ENCODE measurements at regions not wholly inside any gene's neighbourhood (a gene's known extent, or its start where the extent isn't known, plus 50 kb on each side); places are given as distances from the start of the nearest gene placed in this dataset.

DNA sequence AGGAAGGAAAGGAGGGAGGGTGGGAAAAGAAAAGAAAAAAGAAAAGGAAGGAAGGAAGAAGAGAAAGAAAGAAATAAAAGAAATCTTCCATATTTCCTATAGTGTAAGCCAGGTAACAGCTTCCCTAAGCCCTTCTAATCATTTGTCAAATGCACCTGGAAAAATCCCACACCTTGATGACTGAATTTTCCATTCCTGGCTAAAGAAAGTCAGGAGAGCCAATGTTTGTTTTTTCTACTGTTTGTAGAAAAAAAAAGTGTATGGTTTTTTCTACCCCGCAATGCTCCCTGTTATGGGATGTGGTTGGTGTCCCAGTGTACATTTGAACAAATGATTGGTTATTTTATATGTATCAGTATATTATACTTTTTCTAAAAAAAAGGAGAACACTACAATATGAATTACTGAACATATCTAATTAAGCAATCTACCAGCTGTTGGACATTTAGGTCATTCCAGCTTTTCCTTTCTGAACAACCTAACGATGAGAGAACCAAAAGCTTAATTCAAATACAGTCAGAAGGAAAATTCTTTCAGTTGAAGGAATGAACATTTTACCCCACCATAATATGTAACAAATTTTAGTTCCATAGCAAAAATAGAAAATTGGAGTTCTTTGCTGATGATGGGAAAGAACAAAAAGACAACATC, 355.0 kb downstream of the SETD4 start:
- no peak overlapping the region for H3K4me3 ChIP-seq (ENCODE audit: low read length)
- no peak overlapping the region for H3K27ac ChIP-seq (ENCODE audit: low read length)
- no peaks in the 10 kb centered on the region for H3K9me3 ChIP-seq (ENCODE audit: control insufficient read depth, insufficient read depth, low read length)
- no peaks in the 10 kb centered on the region for H3K27me3 ChIP-seq (ENCODE audit: control insufficient read depth, insufficient read depth, low read length)
- H3K36me3 ChIP-seq (ENCODE audit: control insufficient read depth, insufficient read depth, low read length) = no peaks in the 10 kb centered on the region
- no peak for DNase-seq (ENCODE audit: low read depth, low spot score)
- no CpG with 5 or more reads among the region's 2 CpGs for WGBS (ENCODE audit: insufficient coverage, insufficient read length)
- H3K4me1 ChIP-seq (ENCODE audit: control insufficient read depth, insufficient read depth, low read length) = no peaks in the 10 kb centered on the region

DNA sequence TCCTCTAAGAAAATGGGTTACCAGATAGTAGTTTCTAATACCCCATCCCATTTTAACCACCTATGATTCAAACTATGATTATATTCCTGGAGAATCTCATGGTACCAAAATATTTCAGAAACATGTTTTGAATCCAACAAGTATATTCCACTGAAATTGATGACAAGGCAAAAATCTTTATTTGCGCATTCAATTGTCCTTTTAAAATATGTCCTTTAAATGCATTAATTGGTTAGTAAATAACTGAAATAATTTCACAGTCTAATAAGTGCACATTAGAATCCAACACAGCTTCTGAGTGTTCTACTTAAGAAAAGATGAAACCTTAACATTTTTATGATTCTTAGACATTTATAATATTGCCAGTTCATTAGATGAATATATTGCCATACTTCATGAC, 356.6 kb downstream of the SETD4 start:
- Histone ChIP-seq H3K4me3 (ENCODE audit: low read length) (no peak overlapping the region), H3K9me3 (ENCODE audit: control insufficient read depth, insufficient read depth, low read length) (no peaks in the 10 kb centered on the region), H3K4me1 (ENCODE audit: control insufficient read depth, insufficient read depth, low read length) (no peaks in the 10 kb centered on the region), H3K27ac (ENCODE audit: low read length) (no peak overlapping the region), H3K27me3 (ENCODE audit: control insufficient read depth, insufficient read depth, low read length) (no peaks in the 10 kb centered on the region), H3K36me3 (ENCODE audit: control insufficient read depth, insufficient read depth, low read length) (no peaks in the 10 kb centered on the region)
- DNase-seq (ENCODE audit: low read depth, low spot score) = no peak
- no CpG with 5 or more reads among the region's 1 CpG for WGBS (ENCODE audit: insufficient coverage, insufficient read length)

DNA sequence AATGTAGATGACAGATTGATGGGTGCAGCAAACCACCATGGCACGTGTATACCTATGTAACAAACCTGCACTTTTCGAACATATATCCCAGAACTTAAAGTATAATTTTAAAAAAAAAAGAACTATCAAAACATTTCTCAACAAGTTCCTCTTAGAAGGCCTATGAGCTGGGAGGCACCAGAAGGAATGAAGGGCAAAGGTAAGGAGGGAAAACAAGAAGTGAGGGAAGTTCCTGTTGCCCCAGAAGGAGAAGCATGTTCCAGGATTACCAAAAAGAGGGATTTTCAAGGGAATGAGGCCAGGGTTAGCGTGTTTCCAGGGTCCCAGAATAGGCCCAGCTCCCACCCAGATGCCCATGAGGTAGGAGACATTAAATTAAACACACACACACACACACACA, 361.0 kb downstream of the SETD4 start:
- no CpG with 5 or more reads among the region's 3 CpGs for WGBS (ENCODE audit: insufficient coverage, insufficient read length)
- H3K27ac ChIP-seq (ENCODE audit: low read length) = no peak overlapping the region
- DNase-seq (ENCODE audit: low read depth, low spot score) = no peak

DNA sequence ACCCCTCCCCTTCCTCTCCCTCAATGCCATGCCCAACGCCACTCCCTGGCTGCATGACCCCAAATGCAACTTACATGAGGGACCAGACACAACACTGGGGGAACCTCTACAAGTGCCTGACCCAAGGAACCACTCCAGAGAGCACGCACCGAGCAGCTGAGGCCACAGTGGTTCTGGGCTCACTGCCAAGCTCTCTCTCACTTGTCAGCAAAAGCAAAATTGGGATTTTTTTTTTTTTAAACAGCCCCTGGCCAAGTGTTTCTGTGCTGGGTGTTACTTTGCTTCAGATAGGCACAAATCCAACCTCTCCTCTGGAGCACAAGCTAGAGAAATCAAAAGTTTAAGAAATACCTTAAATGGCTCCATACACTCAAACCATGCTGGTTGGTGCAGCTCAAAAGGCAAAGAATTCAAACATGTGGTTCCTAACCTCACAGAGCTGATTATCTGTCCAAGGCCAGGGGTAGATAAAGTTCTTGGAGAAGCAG, 363.0 kb downstream of the SETD4 start:
- Histone ChIP-seq H3K27me3 (ENCODE audit: control insufficient read depth, insufficient read depth, low read length) (no peaks in the 10 kb centered on the region), H3K4me3 (ENCODE audit: low read length) (no peak overlapping the region), H3K9me3 (ENCODE audit: control insufficient read depth, insufficient read depth, low read length) (no peaks in the 10 kb centered on the region), H3K4me1 (ENCODE audit: control insufficient read depth, insufficient read depth, low read length) (no peaks in the 10 kb centered on the region), H3K36me3 (ENCODE audit: control insufficient read depth, insufficient read depth, low read length) (no peaks in the 10 kb centered on the region), H3K27ac (ENCODE audit: low read length) (no peak overlapping the region)
- no peak for DNase-seq (ENCODE audit: low read depth, low spot score)
- WGBS (ENCODE audit: insufficient coverage, insufficient read length) = no CpG with 5 or more reads among the region's 3 CpGs

More for the DNA sequence above, 361.0 kb downstream of the SETD4 start:
- no peak overlapping the region for H3K4me3 ChIP-seq (ENCODE audit: low read length)
- no peaks in the 10 kb centered on the region for H3K4me1 ChIP-seq (ENCODE audit: control insufficient read depth, insufficient read depth, low read length)
- no peaks in the 10 kb centered on the region for H3K27me3 ChIP-seq (ENCODE audit: control insufficient read depth, insufficient read depth, low read length)
- H3K9me3 ChIP-seq (ENCODE audit: control insufficient read depth, insufficient read depth, low read length) = no peaks in the 10 kb centered on the region
- no peaks in the 10 kb centered on the region for H3K36me3 ChIP-seq (ENCODE audit: control insufficient read depth, insufficient read depth, low read length)

DNA sequence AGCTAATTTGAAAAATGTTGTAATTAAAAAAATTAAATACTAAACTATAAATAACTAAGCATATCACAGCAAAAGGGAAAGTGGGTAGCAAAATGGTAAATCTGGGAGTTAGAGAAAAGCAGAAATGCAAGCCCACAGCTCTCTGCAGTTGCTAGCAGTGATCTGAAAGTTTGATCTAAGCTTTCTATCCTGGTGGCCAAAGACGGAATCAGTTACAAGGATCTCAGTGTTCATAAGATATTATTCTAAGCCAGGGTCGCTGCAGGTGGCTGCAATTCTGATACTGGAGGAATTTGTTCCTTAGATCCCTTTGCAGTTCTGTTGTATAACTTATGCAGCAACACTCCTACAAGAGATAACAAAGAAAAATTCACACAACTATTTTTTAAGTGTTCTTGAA, 363.7 kb downstream of the SETD4 start:
- no peaks in the 10 kb centered on the region for H3K36me3 ChIP-seq (ENCODE audit: control insufficient read depth, insufficient read depth, low read length)
- no peak overlapping the region for H3K27ac ChIP-seq (ENCODE audit: low read length)
- no peaks in the 10 kb centered on the region for H3K9me3 ChIP-seq (ENCODE audit: control insufficient read depth, insufficient read depth, low read length)
- H3K4me1 ChIP-seq (ENCODE audit: control insufficient read depth, insufficient read depth, low read length) = no peaks in the 10 kb centered on the region
- no peak for DNase-seq (ENCODE audit: low read depth, low spot score)
- no peak overlapping the region for H3K4me3 ChIP-seq (ENCODE audit: low read length)
- no CpG with 5 or more reads among the region's 2 CpGs for WGBS (ENCODE audit: insufficient coverage, insufficient read length)
- no peaks in the 10 kb centered on the region for H3K27me3 ChIP-seq (ENCODE audit: control insufficient read depth, insufficient read depth, low read length)

DNA sequence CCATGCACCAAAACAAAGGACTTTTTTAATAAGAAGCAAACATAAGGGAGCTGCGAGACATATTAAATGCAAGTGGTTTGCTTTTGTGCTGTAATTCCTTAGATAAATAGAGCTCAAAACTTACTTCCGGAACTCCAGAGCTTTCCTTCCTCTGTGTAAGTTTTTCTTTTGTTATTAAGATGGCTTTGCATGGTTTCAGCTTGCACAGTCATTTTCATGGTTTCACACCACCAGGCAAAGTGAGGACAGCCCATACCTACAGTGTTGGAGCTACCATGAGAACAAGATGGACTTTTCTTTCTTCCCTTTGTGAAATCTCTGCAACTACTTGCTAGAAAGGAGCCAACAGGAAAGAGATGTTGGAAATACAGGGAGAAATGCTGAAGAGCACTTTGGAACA, 368.0 kb downstream of the SETD4 start:
- no peak overlapping the region for H3K27ac ChIP-seq (ENCODE audit: low read length)
- H3K36me3 ChIP-seq (ENCODE audit: control insufficient read depth, insufficient read depth, low read length) = no peaks in the 10 kb centered on the region
- H3K27me3 ChIP-seq (ENCODE audit: control insufficient read depth, insufficient read depth, low read length) = no peaks in the 10 kb centered on the region

DNA sequence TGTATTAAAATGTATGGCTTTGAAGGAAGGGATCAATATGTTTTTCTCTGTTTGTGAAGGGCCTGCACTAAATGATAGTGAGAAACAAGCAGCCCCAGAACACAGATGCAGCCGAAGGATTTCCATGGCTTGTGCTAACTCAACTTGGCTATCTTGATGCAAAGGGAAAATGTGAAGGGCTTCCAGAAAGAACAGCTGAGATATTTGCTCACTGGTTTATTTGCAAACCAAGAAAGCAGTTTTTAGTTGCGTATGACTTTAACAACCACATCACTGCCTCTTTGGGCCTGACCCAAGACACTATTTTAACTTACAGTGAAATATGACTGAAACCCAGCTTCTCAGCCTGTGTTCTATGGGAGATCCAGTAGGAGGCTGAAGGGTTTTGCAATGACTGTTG, 369.9 kb downstream of the SETD4 start:
- Histone ChIP-seq H3K27me3 (ENCODE audit: control insufficient read depth, insufficient read depth, low read length) (no peaks in the 10 kb centered on the region), H3K36me3 (ENCODE audit: control insufficient read depth, insufficient read depth, low read length) (no peaks in the 10 kb centered on the region), H3K9me3 (ENCODE audit: control insufficient read depth, insufficient read depth, low read length) (no peaks in the 10 kb centered on the region; the same call in 1 of the 2 replicates), H3K4me1 (ENCODE audit: control insufficient read depth, insufficient read depth, low read length) (no peaks in the 10 kb centered on the region), H3K27ac (ENCODE audit: low read length) (no peak overlapping the region), H3K4me3 (ENCODE audit: low read length) (no peak overlapping the region)
- no peak for DNase-seq (ENCODE audit: low read depth, low spot score)
- WGBS (ENCODE audit: insufficient coverage, insufficient read length) = no CpG with 5 or more reads among the region's 2 CpGs

More for the DNA sequence above, 368.0 kb downstream of the SETD4 start:
- DNase-seq (ENCODE audit: low read depth, low spot score) = no peak
- no peaks in the 10 kb centered on the region for H3K4me1 ChIP-seq (ENCODE audit: control insufficient read depth, insufficient read depth, low read length)
- H3K9me3 ChIP-seq (ENCODE audit: control insufficient read depth, insufficient read depth, low read length) = no peaks in the 10 kb centered on the region; the same call in 1 of the 2 replicates
- H3K4me3 ChIP-seq (ENCODE audit: low read length) = no peak overlapping the region
- WGBS (ENCODE audit: insufficient coverage, insufficient read length) = no CpG with 5 or more reads among the region's 2 CpGs

DNA sequence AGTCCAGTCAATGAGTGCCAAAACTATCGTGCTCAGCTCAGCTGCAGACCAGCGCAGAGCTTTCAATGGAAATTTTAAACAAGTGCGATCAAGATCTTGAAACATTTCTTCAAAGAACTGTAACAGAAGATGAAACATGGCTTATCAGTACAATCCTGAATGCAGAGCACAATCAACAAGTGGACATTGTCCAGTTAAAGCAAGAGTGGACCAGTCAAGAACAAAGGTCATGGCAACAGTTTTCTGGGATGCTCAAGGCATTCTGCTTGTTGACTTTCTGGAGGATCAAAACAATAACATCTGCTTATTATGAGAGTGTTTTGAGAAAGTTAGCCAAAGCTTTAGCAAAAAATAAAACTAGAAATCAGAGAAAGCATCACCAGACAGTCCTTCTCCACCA, 374.2 kb downstream of the SETD4 start:
- H3K4me1 ChIP-seq (ENCODE audit: control insufficient read depth, insufficient read depth, low read length) = no peaks in the 10 kb centered on the region
- H3K27me3 ChIP-seq (ENCODE audit: control insufficient read depth, insufficient read depth, low read length) = no peaks in the 10 kb centered on the region
- no CpG with 5 or more reads among the region's 3 CpGs for WGBS (ENCODE audit: insufficient coverage, insufficient read length)
- H3K9me3 ChIP-seq (ENCODE audit: control insufficient read depth, insufficient read depth, low read length) = no peaks in the 10 kb centered on the region; the same call in 1 of the 2 replicates
- H3K36me3 ChIP-seq (ENCODE audit: control insufficient read depth, insufficient read depth, low read length) = no peaks in the 10 kb centered on the region
- H3K27ac ChIP-seq (ENCODE audit: low read length) = no peak overlapping the region
- no peak for DNase-seq (ENCODE audit: low read depth, low spot score)
- no peak overlapping the region for H3K4me3 ChIP-seq (ENCODE audit: low read length)

DNA sequence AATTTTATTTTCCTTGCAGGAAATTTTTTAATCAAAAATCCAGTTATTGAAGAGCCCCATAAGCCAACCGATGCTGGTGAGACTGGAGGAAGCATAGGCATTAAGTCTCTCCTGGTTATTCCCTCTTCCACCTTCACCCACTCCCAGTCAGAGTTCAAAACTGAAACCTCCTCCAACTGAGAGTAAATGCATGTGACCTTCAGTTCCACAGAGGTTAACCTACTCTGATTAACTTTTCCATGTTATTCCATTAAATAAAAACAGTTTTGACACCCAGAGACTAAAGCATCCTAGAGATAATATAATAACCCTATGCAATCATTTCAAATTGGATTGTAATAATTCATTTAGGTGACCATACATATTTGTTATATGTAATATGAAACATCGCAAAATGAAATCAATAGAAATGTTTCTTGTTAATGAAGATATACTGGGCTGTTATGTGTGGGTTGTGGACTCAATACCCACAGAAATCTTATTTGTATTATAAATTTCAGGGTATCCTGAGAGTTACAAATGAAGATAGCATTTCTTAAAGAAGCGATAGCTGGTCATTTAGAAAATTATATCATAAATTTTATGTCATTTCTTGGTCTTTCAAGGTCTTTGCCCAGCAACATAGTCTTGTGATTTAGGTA, 376.5 kb downstream of the SETD4 start:
- Histone ChIP-seq H3K27me3 (ENCODE audit: control insufficient read depth, insufficient read depth, low read length) (no peaks in the 10 kb centered on the region), H3K36me3 (ENCODE audit: control insufficient read depth, insufficient read depth, low read length) (no peaks in the 10 kb centered on the region), H3K27ac (ENCODE audit: low read length) (no peak overlapping the region), H3K4me1 (ENCODE audit: control insufficient read depth, insufficient read depth, low read length) (no peaks in the 10 kb centered on the region), H3K9me3 (ENCODE audit: control insufficient read depth, insufficient read depth, low read length) (no peaks in the 10 kb centered on the region), H3K4me3 (ENCODE audit: low read length) (no peak overlapping the region)
- no CpG with 5 or more reads among the region's 3 CpGs for WGBS (ENCODE audit: insufficient coverage, insufficient read length)
- DNase-seq (ENCODE audit: low read depth, low spot score) = no peak

DNA sequence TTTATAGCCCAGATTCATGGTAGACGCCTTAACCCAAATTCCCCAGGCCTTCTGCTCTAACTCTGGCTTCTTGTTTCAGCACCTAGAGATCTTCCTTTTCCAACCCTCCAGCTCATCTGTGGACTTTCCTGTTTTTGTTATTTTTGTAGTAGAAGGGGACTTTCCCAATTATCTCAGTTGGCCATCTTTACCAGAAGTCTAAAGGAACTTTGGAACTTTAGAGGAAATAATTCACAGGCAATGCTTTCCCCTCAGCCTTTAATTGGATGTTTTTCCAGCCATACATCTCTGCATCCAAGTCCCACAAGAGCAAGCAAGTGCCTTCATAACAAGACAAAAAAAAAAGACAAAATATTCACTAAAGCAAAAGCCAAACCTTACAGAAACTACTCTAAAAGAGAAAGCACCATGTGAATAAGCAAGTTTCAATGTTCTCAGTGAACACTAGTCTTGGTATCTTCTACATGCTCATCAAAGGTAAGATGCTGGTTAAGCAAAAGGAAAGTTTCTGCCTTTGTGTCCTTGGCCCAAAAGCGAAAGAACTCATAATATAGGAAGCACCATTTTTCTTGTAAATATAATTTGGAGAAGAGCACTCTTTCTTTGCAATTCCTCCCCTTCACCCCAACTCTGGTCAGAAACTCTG, 377.3 kb downstream of the SETD4 start:
- WGBS (ENCODE audit: insufficient coverage, insufficient read length) = no CpG with 5 or more reads among the region's 2 CpGs
- no peaks in the 10 kb centered on the region for H3K27me3 ChIP-seq (ENCODE audit: control insufficient read depth, insufficient read depth, low read length)
- H3K27ac ChIP-seq (ENCODE audit: low read length) = no peak overlapping the region
- H3K4me3 ChIP-seq (ENCODE audit: low read length) = no peak overlapping the region
- H3K36me3 ChIP-seq (ENCODE audit: control insufficient read depth, insufficient read depth, low read length) = no peaks in the 10 kb centered on the region
- no peaks in the 10 kb centered on the region for H3K9me3 ChIP-seq (ENCODE audit: control insufficient read depth, insufficient read depth, low read length)
- no peak for DNase-seq (ENCODE audit: low read depth, low spot score)
- H3K4me1 ChIP-seq (ENCODE audit: control insufficient read depth, insufficient read depth, low read length) = no peaks in the 10 kb centered on the region

Measured in iPS DF 6.9 (cell line).